SKM-1 treated with dmso at 0.1 percent for 144 hours (cell line): ENCODE measurements at regions not wholly inside any gene's neighbourhood (a gene's known extent, or its start where the extent isn't known, plus 50 kb on each side); places are given as distances from the start of the nearest gene placed in this dataset.
A peak's percentile ranks its signal among the peaks of the same experiment; 100 is the strongest.
"Not testable (repeated sequence)": the region's sequence is repeated elsewhere in the genome, so short reads cannot be mapped to it uniquely, and the experiment has no call there.

Experiments
- DNase-seq: peaks from one replicate; lab custom pipeline; 2025; ENCODE audit not compliant: unreplicated experiment; lab: John Stamatoyannopoulos, UW

GRCh38 chr17:52465407-52465806, 306.9 kb upstream of the CA10 start:
- no peak for DNase-seq

GRCh38 chr17:52451294-52451861, 292.9 kb upstream of the CA10 start:
- no peak for DNase-seq

GRCh38 chr17:52442350-52442749, 283.8 kb upstream of the CA10 start:
- no peak for DNase-seq

- no peak for DNase-seq
Observed at GRCh38 chr17:52420555-52421078, 262.1 kb upstream of the CA10 start.

- DNase-seq = no peak
Observed at GRCh38 chr17:52419229-52419641, 260.7 kb upstream of the CA10 start.

GRCh38 chr17:52410781-52411180, 252.3 kb upstream of the CA10 start:
- no peak for DNase-seq

- DNase-seq = not testable (repeated sequence)
Observed at GRCh38 chr17:52409222-52409621, 250.7 kb upstream of the CA10 start.

GRCh38 chr17:52395308-52395707, 236.8 kb upstream of the CA10 start:
- no peak for DNase-seq

GRCh38 chr17:52390422-52390821, 231.9 kb upstream of the CA10 start:
- no peak for DNase-seq

- DNase-seq = no peak
Observed at GRCh38 chr17:52389632-52390031, 231.1 kb upstream of the CA10 start.

- no peak for DNase-seq
Observed at GRCh38 chr17:52388941-52389340, 230.4 kb upstream of the CA10 start.

- no peak for DNase-seq
Observed at GRCh38 chr17:52384695-52385094, 226.2 kb upstream of the CA10 start.

GRCh38 chr17:52383493-52384100, 225.1 kb upstream of the CA10 start:
- peak; percentile 25 for DNase-seq

GRCh38 chr17:52378860-52379259, 220.3 kb upstream of the CA10 start:
- no peak for DNase-seq

GRCh38 chr17:52376137-52376536, 217.6 kb upstream of the CA10 start:
- no peak for DNase-seq

GRCh38 chr17:52368886-52369285, 210.4 kb upstream of the CA10 start:
- no peak for DNase-seq

GRCh38 chr17:52357854-52358253, 199.3 kb upstream of the CA10 start:
- no peak for DNase-seq

GRCh38 chr17:52336796-52337195, 178.3 kb upstream of the CA10 start:
- DNase-seq = no peak

- no peak for DNase-seq
Observed at GRCh38 chr17:52306314-52306713, 147.8 kb upstream of the CA10 start.

GRCh38 chr17:52298881-52299280, 140.4 kb upstream of the CA10 start:
- DNase-seq = no peak

GRCh38 chr17:52297230-52298010, 138.9 kb upstream of the CA10 start:
- peak; percentile 31 for DNase-seq

- no peak for DNase-seq
Observed at GRCh38 chr17:52294301-52294700, 135.8 kb upstream of the CA10 start.
